NOMO-1 treated with DMSO at 0.1 percent for 48 hours (cell line): ENCODE measurements at regions not wholly inside any gene's neighbourhood (a gene's known extent, or its start where the extent isn't known, plus 50 kb on each side); places are given as distances from the start of the nearest gene placed in this dataset.
"Not testable (repeated sequence)": the region's sequence is repeated elsewhere in the genome, so short reads cannot be mapped to it uniquely, and the experiment has no call there.

ENCODE experiments used
- DNase-seq: peaks from one replicate; lab custom pipeline; 2025; ENCODE audit not compliant: unreplicated experiment; lab: John Stamatoyannopoulos, UW

- DNase-seq: not testable (repeated sequence)
These were observed 49.9 kb upstream of the MSMB start for GRCh38 chr10:46095943-46096342.

GRCh38 chr10:46096446-46096845 lies 50.4 kb upstream of the MSMB start:
- DNase-seq: no peak

- DNase-seq: peak; percentile 78
These were observed 51.0 kb upstream of the MSMB start for GRCh38 chr10:46096909-46097575.

- no peak for DNase-seq
These were observed 51.7 kb upstream of the MSMB start for GRCh38 chr10:46097576-46098317.

GRCh38 chr10:46098386-46098785 lies 52.3 kb upstream of the MSMB start:
- no peak for DNase-seq

- not testable (repeated sequence) for DNase-seq
These were observed 52.9 kb upstream of the MSMB start for GRCh38 chr10:46098925-46099324.

GRCh38 chr10:46104071-46104585 lies 58.1 kb upstream of the MSMB start:
- no peak for DNase-seq

GRCh38 chr10:46105416-46105815 lies 59.3 kb upstream of the MSMB start:
- not testable (repeated sequence) for DNase-seq

GRCh38 chr10:46105856-46106409 lies 59.9 kb upstream of the MSMB start:
- DNase-seq: not testable (repeated sequence)

- peak; percentile 72 for DNase-seq
These were observed 60.6 kb upstream of the MSMB start for GRCh38 chr10:46106410-46107255.

GRCh38 chr10:46108158-46108499 lies 62.1 kb upstream of the MSMB start:
- not testable (repeated sequence) for DNase-seq

GRCh38 chr10:46154271-46154670 lies 108.2 kb upstream of the MSMB start:
- not testable (repeated sequence) for DNase-seq

GRCh38 chr10:46154683-46155082 lies 108.6 kb upstream of the MSMB start:
- DNase-seq: not testable (repeated sequence)

- DNase-seq: not testable (repeated sequence)
These were observed 110.8 kb upstream of the MSMB start for GRCh38 chr10:46156866-46157265.

- DNase-seq: no peak
These were observed 117.1 kb upstream of the ANTXRL start for GRCh38 chr10:46169736-46170135.

GRCh38 chr10:46170789-46171188 lies 116.0 kb upstream of the ANTXRL start:
- DNase-seq: no peak

GRCh38 chr10:46171661-46172060 lies 115.1 kb upstream of the ANTXRL start:
- DNase-seq: no peak

- DNase-seq: no peak
These were observed 111.5 kb upstream of the ANTXRL start for GRCh38 chr10:46175296-46175695.

GRCh38 chr10:46175831-46176230 lies 111.0 kb upstream of the ANTXRL start:
- DNase-seq: no peak

GRCh38 chr10:46187431-46187830 lies 99.4 kb upstream of the ANTXRL start:
- DNase-seq: not testable (repeated sequence)

GRCh38 chr10:46197050-46197449 lies 89.7 kb upstream of the ANTXRL start:
- no peak for DNase-seq
